ENCODE measurements at regions not wholly inside any gene's neighbourhood (a gene's known extent, or its start where the extent isn't known, plus 50 kb on each side); places are given as distances from the start of the nearest gene placed in this dataset.
A peak's percentile ranks its signal among the peaks of the same experiment; 100 is the strongest.

GRCh38 chr17:56740481-56740880 is 93.2 kb downstream of the C17orf67 start:
- TF ChIP-seq EZH2 (IDR thresholded peaks at IDR 0.05) = no peak
- TF ChIP-seq EZH2phosphoT487 (IDR thresholded peaks at IDR 0.05) = no peak
- no peak for TF ChIP-seq CTCF (IDR thresholded peaks at IDR 0.05)
- H3K36me3 Mint-ChIP-seq = peaks cover 2% of the 10 kb centered on the region
- no peaks in the 10 kb centered on the region for H4K20me1 ChIP-seq (ENCODE audit: low read depth)
- H3K4me3 Mint-ChIP-seq = peak overlapping the region; percentile 19
- no peak overlapping the region for H3K4me3 ChIP-seq
- peaks cover 27% of the 10 kb centered on the region for H3K4me1 Mint-ChIP-seq
- H3K9me3 Mint-ChIP-seq = peaks cover 10% of the 10 kb centered on the region
- H3F3A ChIP-seq (ENCODE audit: low read depth) = no peaks in the 10 kb centered on the region
- H3K4me1 ChIP-seq = peaks cover 15% of the 10 kb centered on the region
- no peaks in the 10 kb centered on the region for H3K27me3 ChIP-seq
- H3K9ac ChIP-seq = no peak overlapping the region
- H2AFZ ChIP-seq (replicated peaks) = no peak overlapping the region
- peaks cover 13% of the 10 kb centered on the region for H3K27me3 Mint-ChIP-seq (ENCODE audit: insufficient read depth, low read depth)
- H3K36me3 ChIP-seq = no peaks in the 10 kb centered on the region
- H3K4me2 ChIP-seq = no peak overlapping the region
- H3K27ac ChIP-seq = no peak overlapping the region
- H3K9me3 ChIP-seq (ENCODE audit: low read depth) = no peaks in the 10 kb centered on the region
- DNase-seq (ENCODE audit: low spot score) = no peak
- H3K27ac Mint-ChIP-seq = peak overlapping the region; percentile 92
- H3K79me2 ChIP-seq (ENCODE audit: low read depth) = no peaks in the 10 kb centered on the region
